ENCODE measurements at regions not wholly inside any gene's neighbourhood (a gene's known extent, or its start where the extent isn't known, plus 50 kb on each side); places are given as distances from the start of the nearest gene placed in this dataset.

- no peak for DNase-seq (ENCODE audit: low read depth in 1 of 2, low spot score in 1 of 2)
Observed at GRCh38 chr2:8022908-8023640, 658.8 kb upstream of the ID2 start.

GRCh38 chr2:8024506-8024905 is 657.4 kb upstream of the ID2 start:
- DNase-seq (ENCODE audit: low read depth in 1 of 2, low spot score in 1 of 2) = no peak

- no peak for DNase-seq (ENCODE audit: low read depth in 1 of 2, low spot score in 1 of 2)
Observed at GRCh38 chr2:8026381-8026780, 655.5 kb upstream of the ID2 start.

DNA sequence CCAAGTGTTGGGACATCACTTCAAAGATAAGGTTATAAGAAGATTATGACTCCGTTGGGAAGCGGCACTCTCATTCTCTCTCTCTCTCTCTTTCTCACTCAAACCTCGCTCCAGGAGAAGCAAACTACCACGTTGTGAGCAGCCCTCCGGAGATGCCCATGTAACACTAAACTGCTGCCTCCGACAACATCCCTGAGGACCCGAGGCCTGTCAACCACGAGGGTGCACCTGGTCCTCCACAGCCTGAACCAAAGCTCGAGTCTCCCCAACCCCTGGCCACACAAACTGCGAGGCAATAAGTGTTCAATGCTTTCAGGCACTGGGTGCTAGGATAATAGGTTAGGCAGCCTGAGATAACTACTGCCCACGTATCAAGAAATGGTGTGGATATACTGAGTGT is 654.5 kb upstream of the ID2 start:
- DNase-seq (ENCODE audit: low read depth in 1 of 2, low spot score in 1 of 2) = no peak

DNA sequence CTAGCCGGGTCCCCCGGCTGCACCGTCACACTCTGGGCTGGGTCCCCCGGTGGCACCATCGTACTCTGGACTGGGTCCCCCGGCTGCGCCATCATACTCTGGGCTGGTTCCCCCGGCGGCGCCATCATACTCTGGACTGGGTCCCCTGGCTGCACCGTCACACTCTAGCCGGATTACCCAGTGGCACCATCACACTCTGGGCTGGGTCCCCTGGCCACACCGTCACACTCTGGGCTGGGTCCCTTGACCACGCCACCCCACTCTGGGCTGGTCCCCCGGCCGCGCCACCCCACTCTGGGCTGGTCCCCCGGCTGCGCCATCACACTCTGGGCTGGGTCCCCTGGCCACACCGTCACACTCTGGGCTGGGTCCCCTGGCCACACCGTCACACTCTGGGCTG is 653.8 kb upstream of the ID2 start:
- DNase-seq (ENCODE audit: low read depth in 1 of 2, low spot score in 1 of 2) = no peak

GRCh38 chr2:8028436-8028835 is 653.4 kb upstream of the ID2 start:
- no peak for DNase-seq (ENCODE audit: low read depth in 1 of 2, low spot score in 1 of 2)

GRCh38 chr2:8028981-8029380 is 652.9 kb upstream of the ID2 start:
- DNase-seq (ENCODE audit: low read depth in 1 of 2, low spot score in 1 of 2) = no peak

DNA sequence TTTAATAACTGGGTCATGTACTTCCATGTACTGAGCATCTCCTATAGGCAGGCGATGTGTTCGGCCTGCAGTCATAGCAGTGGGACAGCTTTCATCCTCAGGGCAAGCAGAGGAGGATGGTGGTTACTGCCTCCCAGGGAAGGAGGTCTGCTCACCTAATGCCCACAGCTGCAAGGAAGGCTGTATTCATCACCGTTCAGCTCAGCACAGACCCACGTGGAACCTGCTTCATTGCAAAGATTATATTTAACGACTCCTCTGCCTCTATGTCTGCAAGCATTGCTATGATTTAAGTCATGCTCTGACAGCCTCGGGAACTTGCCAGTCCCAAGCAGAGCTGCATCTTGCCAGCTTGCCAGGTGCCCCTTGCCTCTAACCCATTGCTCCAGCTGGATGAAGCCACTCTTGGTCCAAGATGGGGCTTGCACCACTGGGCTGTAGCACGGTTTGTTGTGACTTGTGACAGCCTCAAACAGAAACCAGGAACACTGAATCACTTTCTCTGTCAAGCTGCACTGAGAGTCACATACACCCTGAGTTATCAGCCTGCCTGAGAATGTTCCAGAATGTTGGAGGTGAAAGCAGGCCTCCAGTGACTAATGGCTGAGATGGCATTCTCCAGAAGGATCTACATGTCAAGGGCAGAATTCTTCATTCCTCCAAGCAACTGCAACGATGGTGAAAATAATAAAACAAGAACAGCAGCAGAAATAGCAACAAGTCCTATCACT is 651.1 kb upstream of the ID2 start:
- no peak for DNase-seq (ENCODE audit: low read depth in 1 of 2, low spot score in 1 of 2)

DNA sequence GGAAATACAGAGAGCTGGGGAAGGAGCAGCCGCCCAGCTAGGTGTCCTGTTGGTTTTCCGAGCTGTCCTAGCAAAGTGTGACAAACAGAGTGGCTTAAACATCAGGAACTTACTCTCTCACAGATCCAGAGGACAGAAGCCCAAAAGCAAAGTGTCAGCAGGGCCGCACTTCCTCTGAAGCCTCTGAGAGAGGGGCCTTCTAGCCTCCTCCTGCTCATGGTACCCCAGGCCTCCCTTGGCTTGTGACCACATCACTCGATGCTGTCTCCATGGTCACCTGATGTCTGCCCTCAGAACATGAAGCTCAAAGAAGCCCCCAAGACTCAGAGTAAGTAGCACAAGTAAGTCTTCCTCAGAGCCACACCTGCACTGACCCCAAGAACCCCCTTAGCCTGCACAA is 650.5 kb upstream of the ID2 start:
- DNase-seq (ENCODE audit: low read depth in 1 of 2, low spot score in 1 of 2) = no peak

GRCh38 chr2:8033546-8034096 is 648.2 kb upstream of the ID2 start:
- no peak for DNase-seq (ENCODE audit: low read depth in 1 of 2, low spot score in 1 of 2)

DNA sequence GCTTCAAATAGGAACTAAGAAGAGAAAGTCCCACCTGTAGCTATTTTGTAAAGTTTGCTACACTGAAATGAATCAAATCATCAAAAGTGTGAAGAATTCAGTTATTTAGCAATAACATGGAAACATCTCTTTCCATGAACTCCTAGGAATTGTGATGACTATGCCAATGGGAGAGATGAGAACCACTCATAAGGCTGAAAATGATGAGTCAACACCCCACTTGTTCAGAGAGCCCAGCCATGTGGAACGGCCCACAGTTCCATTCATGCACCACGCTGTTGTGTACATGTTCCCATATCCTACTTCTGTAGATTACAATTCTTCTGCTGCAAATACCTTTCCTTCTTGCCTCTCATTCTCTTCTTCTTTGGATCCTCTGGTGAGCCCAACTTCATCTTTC is 645.5 kb upstream of the ID2 start:
- DNase-seq (ENCODE audit: low read depth in 1 of 2, low spot score in 1 of 2) = no peak

GRCh38 chr2:8039732-8040131 is 642.1 kb upstream of the ID2 start:
- DNase-seq (ENCODE audit: low read depth in 1 of 2, low spot score in 1 of 2) = no peak

DNA sequence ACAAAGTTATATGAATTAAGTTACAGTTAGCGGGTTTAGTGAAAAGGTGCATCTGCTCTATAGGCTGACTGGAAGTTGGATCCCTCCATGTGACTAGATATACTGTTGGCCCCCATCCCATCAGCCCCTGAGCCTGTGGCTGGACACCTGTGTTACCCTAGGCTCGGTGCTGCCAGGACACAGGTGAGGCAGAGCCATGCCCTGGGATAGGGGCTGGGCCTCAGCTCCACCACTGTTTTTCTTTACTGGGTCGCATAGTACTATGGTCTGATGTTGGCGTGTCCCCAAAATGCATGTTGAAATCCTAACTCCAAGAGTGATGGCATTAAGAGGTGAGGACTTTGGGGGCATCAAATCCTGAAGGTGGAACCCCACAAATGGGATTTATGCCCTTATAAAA is 638.6 kb upstream of the ID2 start:
- no peak for DNase-seq (ENCODE audit: low read depth in 1 of 2, low spot score in 1 of 2)

DNA sequence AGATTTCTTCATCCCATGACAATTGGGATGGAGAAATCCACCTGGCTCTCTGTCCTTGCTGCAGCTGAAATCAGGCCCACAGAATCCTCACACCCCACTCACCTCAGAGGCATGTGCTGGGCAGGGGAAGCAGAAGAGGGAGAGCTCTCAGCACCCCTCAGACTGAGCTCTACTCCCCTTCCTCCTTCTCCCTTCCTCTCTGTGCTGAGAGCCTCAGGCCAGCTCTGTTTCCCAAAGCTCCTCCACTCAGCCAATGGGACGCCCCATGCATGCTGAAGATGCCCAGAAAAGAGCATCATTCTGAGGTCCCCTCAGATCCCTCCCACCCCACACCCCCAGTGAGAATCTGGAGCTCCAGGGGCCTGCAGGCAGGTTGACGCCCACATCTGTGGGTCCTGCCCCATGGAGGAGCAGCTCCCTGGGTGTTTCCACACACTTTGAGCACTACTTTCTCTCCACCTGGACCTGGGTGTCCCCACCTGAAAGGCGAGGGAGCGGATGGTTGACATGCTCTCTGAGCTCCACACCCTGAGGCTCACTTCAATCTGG is 637.7 kb upstream of the ID2 start:
- DNase-seq (ENCODE audit: low read depth in 1 of 2, low spot score in 1 of 2) = no peak

DNA sequence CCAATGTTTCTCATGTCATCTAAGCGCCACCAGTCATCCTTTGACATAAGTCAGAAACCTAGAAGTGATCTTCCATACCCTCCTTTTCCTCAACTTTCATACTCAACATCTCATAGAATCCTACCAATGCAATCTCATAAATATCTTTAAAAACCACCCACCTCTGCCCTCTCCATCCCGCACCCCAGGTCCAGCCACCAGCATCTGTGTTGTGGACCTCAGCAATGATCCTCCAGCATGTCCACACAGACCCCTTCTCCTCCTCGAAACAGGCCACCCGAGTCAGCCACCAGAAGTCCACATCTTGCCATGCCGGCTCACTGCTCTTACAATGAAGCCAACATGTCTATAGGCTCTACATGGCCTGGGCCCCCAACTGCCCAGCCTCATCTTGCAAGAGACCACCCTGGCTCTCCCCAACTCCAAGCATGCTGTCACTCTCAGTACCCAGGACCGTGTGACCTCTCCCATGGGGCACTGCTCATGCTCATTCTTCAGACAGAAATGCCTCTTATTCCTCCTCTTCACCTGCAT is 636.7 kb upstream of the ID2 start:
- no peak for DNase-seq (ENCODE audit: low read depth in 1 of 2, low spot score in 1 of 2)

GRCh38 chr2:8046849-8047248 is 635.0 kb upstream of the ID2 start:
- DNase-seq (ENCODE audit: low read depth in 1 of 2, low spot score in 1 of 2) = no peak

DNA sequence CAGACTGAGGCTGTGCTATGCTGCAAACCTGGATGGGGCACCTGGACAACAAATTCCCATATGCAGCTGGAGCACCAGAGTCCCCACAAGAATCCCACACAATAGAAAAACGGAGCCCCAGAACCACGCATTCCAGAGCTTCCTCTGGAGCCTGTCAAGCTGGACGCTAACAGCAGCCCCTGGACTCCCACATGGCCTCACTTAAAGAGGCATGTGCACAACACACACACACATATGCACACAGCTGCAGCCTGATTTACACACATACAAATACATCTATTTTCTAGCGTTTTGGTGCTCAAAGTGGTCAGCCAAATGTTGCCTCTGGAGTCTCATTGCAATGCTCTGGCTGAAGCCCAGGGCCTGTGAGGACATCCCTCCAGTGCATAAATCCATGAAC is 632.7 kb upstream of the ID2 start:
- no peak for DNase-seq (ENCODE audit: low read depth in 1 of 2, low spot score in 1 of 2)

GRCh38 chr2:8049851-8050571 is 631.8 kb upstream of the ID2 start:
- peak in 1 of 2 donors; percentile 49 for DNase-seq (ENCODE audit: low read depth in 1 of 2, low spot score in 1 of 2)

- no peak for DNase-seq (ENCODE audit: low read depth in 1 of 2, low spot score in 1 of 2)
Observed at GRCh38 chr2:8053216-8053615, 628.6 kb upstream of the ID2 start.

DNA sequence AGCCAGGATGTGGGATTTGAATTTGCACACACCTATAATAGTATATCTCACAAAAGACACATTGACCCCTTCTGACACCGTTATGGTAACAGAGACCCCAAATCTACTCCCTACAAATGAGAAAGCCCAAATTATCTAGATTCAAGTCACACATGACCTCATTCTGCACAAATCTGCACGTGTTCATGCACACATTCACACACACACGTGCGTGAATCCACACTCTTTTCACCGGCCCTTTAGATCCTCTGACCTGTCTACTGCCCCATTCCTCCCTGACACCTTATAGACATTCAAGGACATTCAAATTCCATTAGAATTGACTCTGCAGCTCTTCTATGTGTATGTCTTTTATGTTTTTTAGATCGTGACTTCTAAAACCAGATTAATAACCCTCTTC is 627.8 kb upstream of the ID2 start:
- no peak for DNase-seq (ENCODE audit: low read depth in 1 of 2, low spot score in 1 of 2)

DNA sequence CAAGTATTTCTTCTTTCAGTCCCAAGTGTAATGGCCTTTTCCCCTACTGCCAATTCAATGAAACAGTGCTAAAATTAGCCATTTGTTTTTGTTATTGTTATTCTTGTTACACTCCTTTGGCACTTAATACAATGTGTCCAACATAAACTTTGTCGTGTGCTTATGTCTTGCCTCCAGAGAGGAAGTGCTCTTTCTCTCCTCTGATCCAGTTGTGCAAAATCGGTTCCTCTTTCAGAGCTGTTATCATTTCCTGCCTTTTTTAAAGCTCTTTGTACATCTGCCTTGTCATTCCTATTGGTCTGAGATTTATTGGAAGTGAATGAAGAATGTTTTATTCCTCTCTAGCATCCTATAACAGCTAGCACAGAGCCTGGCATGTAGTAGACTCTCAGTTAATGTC is 623.2 kb upstream of the ID2 start:
- no peak for DNase-seq (ENCODE audit: low read depth in 1 of 2, low spot score in 1 of 2)
